NK-92 (cell line): ENCODE measurements at regions not wholly inside any gene's neighbourhood (a gene's known extent, or its start where the extent isn't known, plus 50 kb on each side); places are given as distances from the start of the nearest gene placed in this dataset.

Source experiments
- DNase-seq: peaks from one replicate; lab custom pipeline; 2025; ENCODE audit not compliant: unreplicated experiment; lab: John Stamatoyannopoulos, UW

DNA sequence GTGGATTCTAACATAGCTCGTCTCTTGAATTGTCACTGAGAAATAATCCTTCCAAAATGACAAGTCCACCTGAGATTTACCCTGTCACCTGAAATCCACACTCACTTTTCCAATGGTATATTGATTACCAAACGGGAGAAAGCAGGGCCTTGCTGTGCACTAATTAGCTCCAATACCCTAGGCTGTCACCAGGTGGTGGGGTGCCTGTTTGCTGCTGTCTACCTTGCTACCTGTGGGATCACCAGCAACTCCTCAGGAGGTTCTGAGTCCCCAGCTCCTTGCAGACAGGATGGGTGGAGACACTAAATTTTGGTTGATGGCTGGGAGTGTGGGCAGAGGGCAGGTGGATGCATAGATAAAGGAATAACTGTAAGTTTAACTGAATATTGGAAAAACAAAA, 237.2 kb upstream of the ZNF32 start:
- no peak for DNase-seq

DNA sequence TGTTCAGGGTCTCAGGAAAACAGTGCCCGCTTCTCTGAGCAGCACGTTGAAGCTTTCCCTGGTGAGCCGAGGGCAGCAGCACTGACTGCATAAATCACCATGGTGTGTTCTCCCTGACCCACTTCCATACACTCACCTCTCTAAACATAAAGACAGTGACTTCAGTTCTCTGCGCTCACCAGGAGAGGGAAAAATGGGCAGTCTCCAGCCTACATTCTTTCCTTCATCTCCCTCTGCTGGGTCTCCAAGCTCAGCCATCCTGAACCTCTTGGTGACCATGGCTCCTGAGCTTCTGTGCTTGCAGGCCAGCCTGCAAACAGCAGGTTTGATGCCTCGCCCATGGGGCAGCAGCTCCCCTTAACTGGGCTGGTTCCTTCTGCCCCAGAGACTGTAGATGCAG, 236.6 kb upstream of the ZNF32 start:
- DNase-seq, result no peak

DNA sequence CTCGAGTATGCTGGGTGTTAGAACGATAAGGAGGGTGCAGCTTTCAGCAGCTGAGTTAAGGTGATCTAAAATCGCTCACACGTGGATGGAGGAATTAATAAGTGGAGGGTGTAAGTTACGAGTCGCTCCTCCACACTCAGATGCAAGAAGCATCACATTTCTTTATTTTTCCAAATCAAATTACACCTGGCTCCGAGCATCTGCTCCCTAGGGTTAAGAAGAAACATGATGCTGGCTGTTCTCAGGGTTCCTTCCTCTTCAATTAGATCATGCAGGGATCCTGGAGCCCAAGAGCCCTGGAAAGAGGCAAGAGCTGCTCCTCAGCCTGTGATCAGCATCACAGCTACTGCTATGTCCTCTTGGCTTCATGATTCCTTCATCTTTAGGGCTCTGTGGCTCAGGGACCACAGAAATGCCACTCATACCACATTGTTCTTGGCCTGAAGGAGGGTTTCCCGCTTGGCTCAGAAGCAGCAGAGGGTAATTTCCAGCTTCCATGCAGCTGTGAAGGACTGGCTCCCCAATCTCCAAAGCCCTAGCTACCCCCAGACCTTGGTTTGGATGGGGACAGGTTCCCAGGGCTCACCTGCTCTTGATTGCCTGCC, 235.9 kb upstream of the ZNF32 start:
- no peak for DNase-seq

DNA sequence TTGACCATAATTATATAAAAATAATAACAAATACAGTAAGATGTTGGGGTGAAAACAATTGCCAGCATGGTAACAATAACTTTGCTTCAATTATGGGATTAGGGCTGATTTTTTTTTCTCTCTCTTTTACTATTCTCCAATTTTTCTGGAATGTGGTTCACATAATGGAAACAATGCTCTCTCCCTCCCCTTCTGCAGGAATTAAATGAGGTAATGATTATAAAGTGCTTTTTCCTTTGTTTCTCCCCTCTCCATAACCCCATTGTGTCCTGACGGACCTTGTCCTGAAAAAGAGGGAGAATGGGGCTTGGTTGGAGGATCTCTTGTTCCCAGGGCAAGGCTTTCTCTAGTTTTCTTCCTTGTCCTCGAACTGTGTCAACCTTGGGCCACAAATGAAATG, 234.0 kb upstream of the ZNF32 start:
- DNase-seq, result no peak

DNA sequence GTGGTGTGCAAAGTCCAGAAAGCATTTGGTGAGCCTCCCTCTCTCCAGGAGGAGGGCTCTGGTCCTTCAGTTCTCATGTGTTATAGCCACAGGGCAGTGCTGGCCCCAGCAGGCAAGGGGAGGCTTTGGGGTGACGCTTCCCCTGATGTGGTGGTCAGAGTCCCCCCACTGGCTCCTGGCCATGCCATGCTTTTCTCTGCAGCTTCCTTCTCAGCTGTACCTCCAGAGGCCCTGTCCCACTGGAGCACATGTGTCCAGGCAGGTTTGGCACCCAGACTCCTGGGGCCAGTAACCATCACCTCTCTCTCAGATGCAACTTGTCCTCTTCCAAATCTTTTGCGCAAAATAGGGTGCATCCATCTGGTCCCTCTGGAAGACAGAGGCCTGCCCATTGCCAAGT, 233.0 kb upstream of the ZNF32 start:
- no peak for DNase-seq

DNA sequence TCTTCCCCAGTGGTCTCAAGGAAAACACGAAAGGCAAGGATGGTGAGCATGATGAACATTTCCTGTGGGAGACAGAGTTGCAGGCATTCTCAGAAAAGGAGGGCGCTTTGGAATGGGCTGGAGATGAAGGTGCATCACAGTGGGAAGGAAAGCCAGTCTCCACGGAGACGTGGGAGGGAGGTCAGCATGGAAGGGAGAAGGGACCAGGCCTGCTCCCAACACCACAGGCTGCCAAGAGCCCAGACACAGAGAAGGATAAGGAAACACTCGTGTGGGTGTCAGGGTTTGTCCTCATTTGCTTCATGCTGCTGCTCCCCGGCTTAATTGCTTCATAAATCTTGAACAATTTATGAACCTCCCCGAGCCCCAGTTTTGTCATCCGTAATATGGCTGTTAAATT, 231.5 kb upstream of the ZNF32 start:
- no peak for DNase-seq

DNA sequence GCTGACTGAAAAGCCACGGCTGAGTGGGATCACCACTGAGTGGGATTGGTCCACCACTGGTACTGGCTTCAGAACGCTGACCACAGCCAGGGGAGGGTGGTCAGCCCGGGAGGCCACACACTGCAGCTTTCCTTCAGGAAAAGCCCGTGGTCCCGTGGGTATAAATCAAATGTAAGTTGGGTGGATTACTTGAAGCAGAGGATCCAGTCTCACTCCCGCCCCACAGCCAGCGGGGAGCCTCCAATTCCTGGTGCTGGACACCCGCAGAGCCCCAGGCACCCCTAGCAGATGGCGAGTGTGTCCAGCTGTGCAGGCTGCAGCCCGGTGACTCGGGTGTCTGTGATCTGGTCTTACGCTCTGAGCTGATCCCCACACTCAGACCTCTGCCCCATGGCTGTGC, 231.1 kb upstream of the ZNF32 start:
- no peak for DNase-seq

DNA sequence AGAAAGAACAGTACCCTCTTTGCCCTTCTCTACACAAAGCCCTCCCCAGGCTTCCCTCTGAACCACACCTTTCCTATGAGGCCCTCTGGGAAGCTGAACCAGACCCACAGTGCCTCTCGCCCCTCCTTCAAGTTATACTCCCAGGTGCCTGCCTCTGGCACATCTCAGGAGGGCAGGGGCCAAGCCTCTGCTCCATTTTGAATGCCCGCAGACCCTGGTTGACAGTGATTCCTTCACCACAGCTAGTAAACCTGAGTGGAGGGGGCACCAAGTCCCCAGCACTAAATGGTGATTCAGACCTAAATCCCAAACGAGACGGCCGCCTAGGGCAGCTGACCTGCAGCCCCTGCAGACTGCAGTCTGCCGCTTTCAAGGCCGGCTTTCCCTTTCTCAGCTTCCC, 230.5 kb upstream of the ZNF32 start:
- DNase-seq, result no peak

DNA sequence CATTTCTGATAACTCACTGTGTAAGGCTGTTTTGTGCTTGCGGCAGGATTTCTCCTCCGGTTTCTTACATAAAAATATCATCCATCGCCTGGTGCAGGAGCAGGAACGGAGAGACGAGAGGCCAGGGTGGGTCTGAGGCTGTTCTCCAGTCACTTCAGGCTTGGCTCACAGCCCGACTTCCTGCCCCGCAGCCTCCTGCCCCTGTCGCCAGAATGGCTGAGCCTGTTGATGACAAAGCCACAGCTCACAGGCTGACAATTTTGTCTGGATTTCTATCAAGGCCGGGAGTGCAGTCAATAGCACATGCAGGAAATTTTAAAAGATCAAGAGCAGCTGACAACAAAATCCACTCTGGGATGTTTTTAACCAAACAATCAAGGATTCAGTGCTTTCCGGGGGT, 229.7 kb upstream of the ZNF32 start:
- no peak for DNase-seq

DNA sequence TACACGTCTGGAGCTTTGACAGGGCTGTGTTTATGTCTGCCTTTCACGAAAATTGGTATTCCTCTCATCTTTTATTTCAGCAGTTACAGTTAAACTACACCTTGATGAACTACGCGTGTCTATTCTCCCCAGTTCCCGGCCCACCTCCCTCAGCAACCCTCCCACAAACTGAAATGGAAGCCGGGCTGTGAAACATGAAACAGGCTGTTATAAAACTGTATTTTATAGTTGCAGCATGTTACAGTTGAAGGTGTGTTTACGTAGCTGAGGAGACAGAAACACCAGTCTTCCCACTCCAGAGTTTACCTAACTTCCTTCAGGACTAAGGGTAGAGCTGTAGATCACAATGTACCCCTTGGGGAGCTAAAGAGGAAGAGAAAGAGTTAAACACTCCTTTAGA, 228.3 kb upstream of the ZNF32 start:
- DNase-seq, result no peak

DNA sequence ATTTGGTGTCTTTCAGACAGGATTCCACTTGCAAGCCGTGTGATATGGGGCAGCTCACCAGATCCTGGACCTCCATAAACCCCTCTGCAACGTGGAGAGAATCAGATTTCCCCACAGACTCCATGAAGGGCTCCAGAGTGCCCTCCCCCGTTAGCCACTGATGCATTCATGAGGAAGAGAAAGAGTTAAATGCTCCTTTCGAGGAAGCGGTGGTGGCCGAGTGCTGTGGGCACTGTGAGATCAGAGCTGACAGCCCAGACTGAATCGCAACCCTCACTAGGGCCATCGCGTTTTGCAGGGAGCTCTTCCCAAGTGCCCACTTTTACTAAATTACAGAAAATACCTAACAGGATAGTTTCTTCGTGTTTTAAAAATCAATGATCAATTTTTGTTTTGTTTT, 226.3 kb upstream of the ZNF32 start:
- no peak for DNase-seq

DNA sequence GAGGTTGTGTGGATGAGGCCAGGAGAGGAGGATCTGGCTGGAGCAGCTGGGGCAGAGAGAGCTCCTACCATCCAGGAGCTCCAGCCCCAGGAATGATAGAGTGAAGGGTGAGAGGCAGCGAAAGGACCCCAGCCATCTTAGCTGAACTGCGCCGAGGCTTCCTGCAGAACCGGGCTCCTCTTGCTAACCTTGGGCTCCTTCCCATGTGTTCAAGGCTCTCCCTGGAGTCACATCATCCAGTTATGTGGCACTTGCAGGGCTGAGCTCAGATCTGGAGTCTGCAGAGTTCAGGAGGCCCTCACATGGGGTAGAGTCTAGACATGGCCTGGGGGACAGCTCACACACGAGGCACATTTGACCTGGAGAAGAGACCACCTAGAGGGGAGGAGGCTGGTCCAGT, 225.0 kb upstream of the ZNF32 start:
- no peak for DNase-seq

DNA sequence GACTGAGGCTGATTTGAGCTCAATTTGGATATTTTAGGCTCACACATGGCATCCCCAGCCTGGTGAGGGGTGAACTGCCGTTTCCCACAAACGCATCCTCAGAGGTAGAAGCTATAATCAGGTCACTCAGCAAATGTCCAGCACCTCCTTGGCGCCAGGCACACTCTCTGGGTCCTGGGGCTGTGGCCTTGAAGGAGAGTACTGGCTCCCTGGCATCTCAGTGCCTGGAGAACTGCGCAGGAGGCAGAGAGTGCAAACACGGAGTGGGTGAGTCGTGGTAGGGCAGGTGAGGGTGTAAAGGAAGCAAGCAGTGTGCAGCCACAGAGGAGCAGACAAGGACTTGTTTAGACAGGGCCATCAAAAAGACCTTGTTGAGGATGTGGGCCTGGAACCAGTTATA, 224.0 kb upstream of the ZNF32 start:
- DNase-seq, result no peak

DNA sequence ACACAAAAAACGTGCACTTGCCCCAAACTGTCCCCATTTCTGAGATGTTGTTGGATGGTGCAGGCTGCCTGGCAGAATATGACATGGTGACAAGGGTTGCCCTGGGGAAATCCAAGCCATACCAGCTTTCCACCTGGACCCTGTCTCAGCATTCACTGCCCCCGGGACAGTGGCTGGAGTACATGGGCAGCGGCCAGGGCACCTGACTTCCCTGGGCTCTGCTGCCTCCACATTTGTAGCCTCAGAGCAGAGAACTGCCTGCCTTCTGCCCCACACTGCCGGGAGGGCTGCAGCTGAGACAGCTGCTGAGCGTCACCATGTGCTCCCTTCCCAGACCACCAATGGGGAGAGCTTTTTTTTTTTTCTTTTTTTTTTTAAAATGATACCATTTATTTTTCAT, 222.9 kb upstream of the ZNF32 start:
- DNase-seq, result no peak

DNA sequence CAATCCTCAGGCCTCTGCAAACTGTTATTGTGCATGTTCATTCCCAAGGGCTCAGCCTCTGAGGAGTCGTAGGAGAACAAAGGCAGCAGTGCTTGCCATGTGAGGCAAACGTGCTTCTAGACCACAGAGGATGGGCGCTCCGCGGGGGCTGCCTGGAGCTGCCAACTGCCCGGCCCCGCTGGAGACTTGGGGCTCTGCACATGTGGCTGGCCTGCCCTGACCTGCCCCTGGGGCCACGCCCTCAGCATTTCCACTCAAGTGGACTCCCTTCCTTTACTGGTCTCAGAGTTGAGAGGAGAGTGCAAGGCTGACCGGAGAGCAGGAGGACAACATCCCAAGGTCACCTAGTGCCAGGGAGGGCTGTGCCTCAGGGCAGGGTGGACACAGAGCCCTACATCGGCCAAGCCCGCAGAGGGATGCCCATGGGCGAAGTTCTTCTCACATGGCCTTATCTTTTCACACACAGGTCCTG, 222.3 kb upstream of the ZNF32 start:
- DNase-seq, result no peak

DNA sequence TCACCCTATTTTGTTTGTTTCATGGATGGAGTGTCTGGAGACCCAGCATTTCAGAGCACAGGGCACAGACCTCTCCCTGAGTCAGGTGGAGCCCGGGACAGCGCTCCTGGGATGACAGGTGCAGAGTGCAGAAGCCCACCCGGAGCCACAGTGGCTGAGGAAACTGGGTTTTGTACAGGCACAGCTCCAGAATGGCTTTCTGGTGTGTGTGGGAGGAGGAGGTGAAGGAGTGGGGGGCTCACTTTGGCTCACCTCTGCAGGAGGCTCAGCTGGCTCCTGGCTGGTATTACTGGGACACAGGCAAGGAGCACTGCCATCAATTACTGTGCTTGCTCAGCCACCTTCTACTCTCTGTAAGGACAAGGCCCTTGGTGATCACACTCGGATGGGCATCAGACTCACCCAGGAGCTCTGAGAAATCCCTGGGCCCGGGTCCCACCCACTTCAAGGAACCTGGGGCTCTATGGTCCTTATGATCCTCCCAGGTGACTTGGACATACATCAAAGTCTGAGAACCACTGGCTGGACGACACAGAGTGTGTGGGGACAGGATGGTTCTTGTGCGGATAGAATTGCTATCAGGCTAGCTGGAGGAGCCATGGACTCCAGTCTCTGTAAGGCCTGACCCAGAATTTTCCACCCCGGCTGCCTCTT, 221.1 kb upstream of the ZNF32 start:
- DNase-seq, result no peak

DNA sequence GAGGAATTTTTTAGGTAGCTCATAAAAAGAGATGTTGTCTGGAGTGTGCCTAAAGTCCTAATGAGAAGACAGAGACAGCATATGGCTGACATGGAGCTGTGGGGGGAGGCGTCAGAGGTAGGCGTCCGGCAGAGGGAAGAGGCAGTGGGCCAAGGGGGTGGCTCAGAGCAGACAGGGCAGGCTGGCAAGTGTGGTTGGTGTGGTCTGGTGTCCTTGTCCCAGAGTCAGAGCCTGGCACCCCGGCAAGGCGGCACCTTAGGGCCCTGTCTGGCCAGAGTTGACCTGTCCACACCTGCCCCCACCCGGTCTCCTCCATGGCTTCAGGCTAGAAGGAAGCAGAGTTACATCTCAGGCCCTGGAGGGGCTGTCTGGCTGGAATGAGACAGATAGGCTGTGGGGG, 220.3 kb upstream of the ZNF32 start:
- DNase-seq, result no peak

DNA sequence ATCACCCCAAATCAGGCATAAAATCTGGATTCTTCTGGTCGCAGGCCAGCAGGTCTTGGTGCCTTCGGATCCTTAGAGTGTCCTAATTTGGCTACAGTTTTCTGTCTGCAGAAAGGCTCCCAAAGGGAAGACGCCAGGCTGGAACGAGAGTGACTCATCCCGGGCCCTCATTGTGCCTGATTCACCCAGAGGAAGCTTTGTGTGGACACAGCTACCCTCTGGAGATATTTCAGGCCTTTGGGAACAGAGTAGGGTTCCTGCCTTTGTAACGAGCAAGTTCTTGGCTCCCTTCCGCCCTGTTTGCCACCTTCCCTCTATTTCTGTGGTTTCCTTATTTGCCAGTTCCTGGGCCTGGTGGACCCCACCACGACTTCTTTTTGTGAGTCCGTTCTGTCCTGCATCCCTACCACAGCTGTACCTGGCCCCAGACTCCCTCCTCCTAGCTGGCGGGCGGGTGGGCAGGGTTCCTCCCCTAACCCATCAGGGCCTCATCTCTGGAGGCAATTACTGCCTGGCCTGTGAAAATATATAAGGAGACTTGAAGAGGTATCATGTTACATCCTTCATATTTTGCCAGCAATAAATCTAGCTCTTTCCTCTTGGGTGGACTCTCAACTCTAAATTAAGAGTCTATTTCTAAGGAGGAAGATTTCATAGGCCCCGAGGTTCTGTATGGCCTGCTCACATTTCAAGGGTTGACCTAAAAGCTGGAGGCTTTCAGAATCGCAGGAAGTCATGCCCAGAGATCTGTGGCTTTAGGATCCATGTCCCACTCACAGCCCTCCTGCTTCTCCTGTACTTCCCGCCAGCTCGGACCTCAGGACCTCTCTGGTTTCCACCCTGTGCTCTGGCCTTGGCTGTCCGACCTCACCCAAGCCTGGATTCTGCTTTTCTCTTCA, 219.2 kb upstream of the ZNF32 start:
- no peak for DNase-seq

DNA sequence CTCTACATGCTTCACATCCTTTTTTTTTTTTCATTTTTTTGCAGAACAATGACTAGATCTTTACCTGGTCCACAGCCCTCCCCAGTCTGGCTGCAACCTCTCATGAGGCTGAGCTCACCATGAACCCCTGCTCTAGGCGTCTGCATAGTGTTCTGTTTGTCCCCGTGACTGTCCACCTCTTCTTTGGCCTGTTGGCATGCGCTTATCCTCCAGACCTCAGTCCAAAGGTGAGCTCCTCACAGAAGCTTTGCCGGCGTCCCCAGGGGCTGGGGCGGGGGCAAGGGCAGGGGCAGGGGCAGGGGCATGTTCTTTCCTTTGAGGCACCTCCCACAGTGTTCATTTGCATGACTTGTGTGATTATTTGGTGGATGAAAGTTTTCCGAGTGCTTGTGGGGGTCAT, 218.4 kb upstream of the ZNF32 start:
- no peak for DNase-seq

DNA sequence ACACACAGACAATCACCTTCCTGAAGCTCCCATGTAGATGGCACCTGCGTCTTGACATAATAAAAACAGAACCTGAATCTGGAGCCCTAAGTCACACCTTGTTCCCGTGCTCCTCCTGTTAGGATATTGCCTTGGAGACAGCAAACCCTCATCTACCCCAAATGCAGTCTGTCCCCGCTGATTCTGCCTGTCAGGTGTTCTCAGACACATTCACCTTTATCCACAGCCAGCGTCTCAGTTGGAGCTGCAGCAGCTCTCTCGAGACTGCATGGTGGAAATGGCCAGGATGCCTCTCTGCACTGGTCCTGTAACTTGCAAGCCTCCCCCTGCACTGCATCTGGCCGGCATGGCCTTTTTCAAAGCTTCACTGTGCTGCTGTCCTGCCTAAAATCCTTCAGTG, 218.0 kb upstream of the ZNF32 start:
- no peak for DNase-seq

DNA sequence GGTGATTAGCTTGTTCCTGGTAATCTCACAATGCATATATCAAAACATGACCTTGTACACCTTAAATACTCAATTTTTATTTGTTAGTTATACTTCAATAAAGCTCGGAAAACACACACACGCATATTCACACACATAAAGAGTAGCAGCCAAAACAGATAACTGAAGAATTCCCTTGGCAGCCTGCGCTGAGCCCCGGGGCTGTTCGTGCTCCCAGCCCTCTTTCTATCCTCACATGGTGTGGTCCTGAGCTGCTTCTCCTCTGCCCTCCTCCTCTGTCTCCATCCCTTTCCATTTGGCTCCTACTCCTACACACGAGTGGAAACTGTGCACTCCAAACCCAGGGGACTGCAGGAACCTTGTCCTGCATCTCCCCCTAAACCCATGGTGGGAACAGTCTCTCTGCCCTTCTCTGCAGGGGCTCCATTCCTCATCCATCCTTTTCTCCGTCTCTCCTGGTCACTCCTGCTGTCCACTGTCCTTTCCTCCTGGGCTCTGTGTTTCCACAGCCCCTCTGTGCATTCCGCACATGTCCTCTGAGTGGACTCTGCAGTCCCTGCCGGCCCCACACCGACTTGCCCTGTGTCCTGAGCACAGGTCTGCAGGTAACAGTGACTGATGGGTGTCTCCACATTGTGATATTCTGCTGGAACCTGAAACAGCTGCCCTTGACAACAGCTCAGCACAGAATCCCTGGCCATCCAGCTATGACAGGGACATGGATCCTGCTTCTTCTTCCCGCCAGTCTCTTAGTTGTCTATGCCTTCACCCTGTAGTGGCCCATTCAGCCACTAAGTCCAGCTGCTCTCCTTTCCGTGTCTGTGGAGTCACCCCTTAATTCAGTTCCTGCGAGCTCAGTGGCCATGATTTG, 216.8 kb upstream of the ZNF32 start:
- DNase-seq, result no peak
